ENCODE measurements at regions not wholly inside any gene's neighbourhood (a gene's known extent, or its start where the extent isn't known, plus 50 kb on each side); places are given as distances from the start of the nearest gene placed in this dataset.

DNA sequence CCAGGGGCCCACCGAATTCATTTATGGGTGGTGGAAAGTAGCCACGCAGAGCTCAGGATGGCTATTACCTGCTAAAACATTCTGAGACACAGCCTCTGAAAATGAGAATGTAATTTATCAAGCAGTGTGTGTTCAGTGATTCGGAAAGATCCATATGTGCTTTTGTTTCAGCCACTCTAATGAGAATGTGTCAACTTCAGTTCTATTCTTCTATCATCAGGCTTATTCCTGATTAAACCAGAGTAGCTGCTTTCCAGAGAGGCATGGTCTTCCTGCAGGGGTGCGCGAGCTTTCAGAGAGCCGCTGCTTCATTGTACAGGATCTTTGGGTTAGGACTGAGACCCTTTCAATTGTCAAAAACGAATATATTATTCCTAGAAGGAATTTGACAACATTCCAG lies 167.6 kb downstream of the OTUD1 start:
- no peaks in the 10 kb centered on the region for H3K27me3 Mint-ChIP-seq (ENCODE audit: insufficient read depth)
- no peaks in the 10 kb centered on the region for H3K4me1 Mint-ChIP-seq (ENCODE audit: low read depth)
- no peak for DNase-seq
- H3K36me3 Mint-ChIP-seq (ENCODE audit: low read depth): no peaks in the 10 kb centered on the region
- TF ChIP-seq CTCF (IDR thresholded peaks at IDR 0.05): no peak
- no peak overlapping the region for H3K27ac Mint-ChIP-seq
- no peak overlapping the region for H3K4me3 Mint-ChIP-seq
- peaks cover 49% of the 10 kb centered on the region for H3K9me3 Mint-ChIP-seq

DNA sequence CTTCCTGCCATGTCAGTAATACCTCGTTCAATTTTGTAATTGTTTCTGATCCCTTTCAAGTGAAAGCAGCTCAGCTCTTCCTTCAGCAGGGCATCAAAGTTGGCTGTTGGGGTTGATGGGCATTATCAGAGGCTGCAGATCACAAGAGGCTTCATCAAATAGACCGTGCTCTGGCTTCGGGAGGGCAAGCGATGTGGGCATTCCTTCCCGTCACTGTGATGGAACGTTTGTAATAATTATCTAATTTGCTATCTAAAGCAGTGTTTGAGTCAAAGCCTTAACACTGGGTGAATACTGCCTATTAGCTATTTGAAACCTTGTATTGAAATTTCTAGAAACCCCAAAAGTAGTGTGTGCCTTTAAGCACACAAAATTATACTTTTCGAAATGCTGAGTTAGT lies 170.1 kb downstream of the OTUD1 start:
- Mint-ChIP-seq H3K4me3 (no peak overlapping the region), H3K36me3 (ENCODE audit: low read depth) (no peaks in the 10 kb centered on the region), H3K27ac (no peak overlapping the region), H3K4me1 (ENCODE audit: low read depth) (no peaks in the 10 kb centered on the region), H3K9me3 (peaks cover 38% of the 10 kb centered on the region), H3K27me3 (ENCODE audit: insufficient read depth) (no peaks in the 10 kb centered on the region)
- no peak for TF ChIP-seq CTCF (IDR thresholded peaks at IDR 0.05)
- DNase-seq: no peak

- H3K9me3 Mint-ChIP-seq: peaks cover 38% of the 10 kb centered on the region
- no peaks in the 10 kb centered on the region for H3K27me3 Mint-ChIP-seq (ENCODE audit: insufficient read depth)
- no peak overlapping the region for H3K27ac Mint-ChIP-seq
- no peak for TF ChIP-seq CTCF (IDR thresholded peaks at IDR 0.05)
- no peak overlapping the region for H3K4me3 Mint-ChIP-seq
- no peak for DNase-seq
- H3K4me1 Mint-ChIP-seq (ENCODE audit: low read depth): no peaks in the 10 kb centered on the region
- H3K36me3 Mint-ChIP-seq (ENCODE audit: low read depth): no peaks in the 10 kb centered on the region
Observed at GRCh38 chr10:23610626-23611307, 171.9 kb downstream of the OTUD1 start.

DNA sequence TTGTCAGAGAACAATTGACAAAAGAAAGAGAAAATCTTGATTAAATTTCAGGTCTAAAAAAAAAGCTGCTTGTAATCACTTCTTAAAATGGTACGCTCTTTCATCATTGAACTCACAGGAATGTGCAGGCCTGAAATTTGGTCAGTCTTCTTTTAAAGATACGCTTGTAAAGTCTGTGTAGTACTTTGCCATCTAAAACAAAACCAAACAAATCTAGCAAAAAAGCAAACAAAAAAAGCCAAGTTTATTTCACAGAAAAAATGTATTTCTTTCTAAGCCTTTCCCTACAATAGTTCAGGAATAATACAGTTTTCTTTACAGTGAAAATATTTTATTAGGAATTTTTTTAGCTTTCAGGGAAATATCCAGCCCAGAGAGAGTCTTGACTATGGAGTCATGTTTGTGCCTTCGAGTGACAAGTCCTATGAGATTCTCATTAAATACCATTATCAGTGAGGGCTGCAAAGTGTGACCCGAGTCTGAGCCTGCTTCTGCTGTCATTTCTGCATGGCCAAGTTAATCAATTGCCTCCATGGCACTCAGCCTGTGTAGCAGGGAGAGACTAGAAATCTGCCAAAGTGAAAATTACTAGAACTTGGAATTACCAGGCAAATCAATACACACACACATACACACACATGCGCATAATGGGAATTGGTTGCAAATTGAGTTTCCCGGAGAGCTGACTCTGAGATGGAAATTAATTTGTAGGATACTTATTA lies 172.6 kb downstream of the OTUD1 start:
- Mint-ChIP-seq H3K36me3 (ENCODE audit: low read depth) (no peaks in the 10 kb centered on the region), H3K9me3 (peaks cover 32% of the 10 kb centered on the region), H3K4me3 (no peak overlapping the region), H3K27me3 (ENCODE audit: insufficient read depth) (no peaks in the 10 kb centered on the region), H3K27ac (no peak overlapping the region), H3K4me1 (ENCODE audit: low read depth) (no peaks in the 10 kb centered on the region)
- no peak for TF ChIP-seq CTCF (IDR thresholded peaks at IDR 0.05)
- no peak for DNase-seq

DNA sequence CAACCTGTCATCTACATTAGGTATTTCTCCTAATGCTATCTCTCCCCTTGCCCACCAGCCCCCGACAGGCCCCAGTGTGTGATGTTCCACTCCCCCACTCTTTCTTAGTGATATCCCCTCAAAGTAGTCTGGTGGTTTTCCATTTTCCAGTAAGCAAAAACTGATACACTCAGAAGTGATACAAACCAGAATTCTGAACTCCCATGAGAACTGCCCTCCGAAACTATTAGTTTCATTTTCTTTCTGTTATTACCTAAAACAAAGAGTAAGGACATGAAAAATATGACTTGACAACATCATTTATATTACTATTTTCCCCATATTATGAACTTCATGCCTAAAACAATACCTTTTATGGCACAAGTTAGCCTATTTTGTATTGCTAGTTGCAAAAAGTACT lies 175.0 kb downstream of the OTUD1 start:
- Mint-ChIP-seq H3K36me3 (ENCODE audit: low read depth) (no peaks in the 10 kb centered on the region), H3K4me1 (ENCODE audit: low read depth) (no peaks in the 10 kb centered on the region), H3K27ac (no peak overlapping the region), H3K27me3 (ENCODE audit: insufficient read depth) (no peaks in the 10 kb centered on the region), H3K9me3 (peaks cover 20% of the 10 kb centered on the region), H3K4me3 (no peak overlapping the region)
- no peak for DNase-seq
- no peak for TF ChIP-seq CTCF (IDR thresholded peaks at IDR 0.05)
